Activated gamma-delta T cell (primary cell): ENCODE measurements at regions not wholly inside any gene's neighbourhood (a gene's known extent, or its start where the extent isn't known, plus 50 kb on each side); places are given as distances from the start of the nearest gene placed in this dataset.

Experiments used
- DNase-seq: peaks from one replicate; lab custom pipeline; 2025; lab: John Stamatoyannopoulos, UW

- DNase-seq: no peak
These were observed 1165.7 kb upstream of the PIK3C3 start for GRCh38 chr18:40789286-40789685.

GRCh38 chr18:40782453-40783130, 1172.4 kb upstream of the PIK3C3 start:
- no peak for DNase-seq

GRCh38 chr18:40769786-40770185, 1185.2 kb upstream of the PIK3C3 start:
- no peak for DNase-seq

- no peak for DNase-seq
These were observed 1194.8 kb upstream of the PIK3C3 start for GRCh38 chr18:40760251-40760650.

- no peak for DNase-seq
These were observed 1200.6 kb upstream of the PIK3C3 start for GRCh38 chr18:40754477-40754876.

GRCh38 chr18:40752316-40752715, 1202.7 kb upstream of the PIK3C3 start:
- DNase-seq: no peak

- no peak for DNase-seq
These were observed 1203.8 kb upstream of the PIK3C3 start for GRCh38 chr18:40751186-40751585.

GRCh38 chr18:40739029-40739428, 1216.0 kb upstream of the PIK3C3 start:
- DNase-seq: no peak

- no peak for DNase-seq
These were observed 1216.6 kb upstream of the PIK3C3 start for GRCh38 chr18:40738321-40738880.

- no peak for DNase-seq
These were observed 1246.3 kb upstream of the PIK3C3 start for GRCh38 chr18:40708726-40709125.

- DNase-seq: no peak
These were observed 1247.2 kb upstream of the PIK3C3 start for GRCh38 chr18:40707797-40708196.

GRCh38 chr18:40698129-40698528, 1256.9 kb upstream of the PIK3C3 start:
- no peak for DNase-seq

GRCh38 chr18:40695526-40695925, 1259.5 kb upstream of the PIK3C3 start:
- no peak for DNase-seq

GRCh38 chr18:40692871-40693270, 1262.2 kb upstream of the PIK3C3 start:
- no peak for DNase-seq

GRCh38 chr18:40690062-40690461, 1265.0 kb upstream of the PIK3C3 start:
- no peak for DNase-seq

GRCh38 chr18:40687399-40687798, 1267.6 kb upstream of the PIK3C3 start:
- no peak for DNase-seq

- no peak for DNase-seq
These were observed 1268.2 kb upstream of the PIK3C3 start for GRCh38 chr18:40686836-40687235.

- DNase-seq: no peak
These were observed 1269.8 kb upstream of the PIK3C3 start for GRCh38 chr18:40685219-40685618.

- DNase-seq: no peak
These were observed 1276.7 kb upstream of the PIK3C3 start for GRCh38 chr18:40678318-40678717.

GRCh38 chr18:40676668-40677067, 1278.4 kb upstream of the PIK3C3 start:
- no peak for DNase-seq

- no peak for DNase-seq
These were observed 1281.9 kb upstream of the PIK3C3 start for GRCh38 chr18:40673150-40673549.

GRCh38 chr18:40672590-40672989, 1282.4 kb upstream of the PIK3C3 start:
- DNase-seq: no peak

- no peak for DNase-seq
These were observed 1284.2 kb upstream of the PIK3C3 start for GRCh38 chr18:40670668-40671375.
